SU-DHL-6 (cell line): ENCODE measurements at regions not wholly inside any gene's neighbourhood (a gene's known extent, or its start where the extent isn't known, plus 50 kb on each side); places are given as distances from the start of the nearest gene placed in this dataset.

Experiments used
- H2AFZ ChIP-seq: fragments of 200-600 bp; sonication (generic); 2 replicates; pipeline ENCODE4 v1.6.1; 2014; ENCODE audit warnings: low read depth, mild to moderate bottlenecking, moderate library complexity, mixed read lengths, antibody characterized with exemption, low read length; ENCODE audit not compliant: severe bottlenecking
- H3F3A ChIP-seq: fragments of 200-600 bp; shearing (Covaris generic); 2 replicates; pipeline ENCODE4 v1.6.0; 2016; ENCODE audit warnings: antibody characterized with exemption, mild to moderate bottlenecking; ENCODE audit not compliant: insufficient read depth
- H3K27ac ChIP-seq: fragments of 200-600 bp; sonication (generic); 2 replicates; pipeline ENCODE4 v1.5.1; 2016; ENCODE audit warnings: low read depth, mild to moderate bottlenecking, low read length, moderate library complexity, mixed read lengths
- H3K27me3 ChIP-seq: fragments of 200-600 bp; sonication (generic), shearing (Covaris generic); 2 replicates; pipeline ENCODE4 v1.6.0; 2014; ENCODE audit warnings: mild to moderate bottlenecking, low read length
- H3K36me3 ChIP-seq: fragments of 200-600 bp; sonication (generic); 2 replicates; pipeline ENCODE4 v1.6.1; 2014; ENCODE audit warnings: mild to moderate bottlenecking, low read length, mixed read lengths
- H3K4me2 ChIP-seq: fragments of 300-600, 200-600 bp; shearing (Covaris generic), sonication (generic); 2 replicates; pipeline ENCODE4 v1.6.0; 2014; ENCODE audit warnings: low read length, low read depth, mild to moderate bottlenecking; ENCODE audit not compliant: poor library complexity, severe bottlenecking
- H3K4me3 ChIP-seq: fragments of 200-600 bp; sonication (generic); 2 replicates; pipeline ENCODE4 v1.5.1; 2014; ENCODE audit warnings: antibody characterized with exemption, low read length, mild to moderate bottlenecking, mixed read lengths; ENCODE audit not compliant: insufficient read depth, poor library complexity, severe bottlenecking
- H3K79me2 ChIP-seq: fragments of 200-600 bp; sonication (generic); 2 replicates; pipeline ENCODE4 v1.6.1; 2014; ENCODE audit warnings: mild to moderate bottlenecking, low read length, moderate library complexity; ENCODE audit not compliant: insufficient read depth
- H3K9ac ChIP-seq: fragments of 200-600 bp; sonication (generic); 2 replicates; pipeline ENCODE4 v1.7.0; 2014; ENCODE audit warnings: mild to moderate bottlenecking, low read length
- H3K9me2 ChIP-seq: fragments of 200-600 bp; sonication (generic); replicated peaks from 2 replicates; pipeline ENCODE4 v1.6.1; 2014; ENCODE audit warnings: low read length; ENCODE audit not compliant: insufficient read depth
- H3K9me3 ChIP-seq: fragments of 200-600 bp; sonication (generic); 2 replicates; pipeline ENCODE4 v1.6.1; 2014; ENCODE audit warnings: low read length, mixed read lengths; ENCODE audit not compliant: insufficient read depth
- H4K20me1 ChIP-seq: fragments of 200-600 bp; sonication (generic); 2 replicates; pipeline ENCODE4 v1.6.1; 2014; ENCODE audit warnings: low read depth, mild to moderate bottlenecking, antibody characterized with exemption, low read length, moderate library complexity, mixed read lengths
- CTCF ChIP-seq: fragments of 200-600 bp; sonication (generic); IDR thresholded peaks from one replicate; pipeline ENCODE4 v1.5.1; 2017; ENCODE audit warnings: antibody characterized with exemption, mild to moderate bottlenecking, low read length, moderate library complexity; ENCODE audit not compliant: insufficient read depth, poor library complexity, severe bottlenecking
- EZH2phosphoT487 ChIP-seq: fragments of 200-600 bp; sonication (generic), shearing (Covaris generic); conservative IDR thresholded peaks from 2 replicates; pipeline ENCODE4 v1.6.1; 2018; ENCODE audit warnings: mild to moderate bottlenecking, antibody characterized with exemption, low read length, moderate library complexity, mixed read lengths

GRCh38 chr18:68418881-68419280 lies 296.0 kb downstream of the TMX3 start:
- no peak overlapping the region for H3K27ac ChIP-seq
- TF ChIP-seq CTCF = no peak
- TF ChIP-seq EZH2phosphoT487 = no peak
- H3K9me2 ChIP-seq = no peaks in the 10 kb centered on the region

GRCh38 chr18:68418226-68418868 lies 296.6 kb downstream of the TMX3 start:
- no peak overlapping the region for H2AFZ ChIP-seq
- no peak overlapping the region for H3K4me3 ChIP-seq
- no peaks in the 10 kb centered on the region for H3F3A ChIP-seq
- no peak overlapping the region for H3K27ac ChIP-seq
- no peak overlapping the region for H3K4me2 ChIP-seq
- no peaks in the 10 kb centered on the region for H3K27me3 ChIP-seq
- no peak for TF ChIP-seq EZH2phosphoT487
- TF ChIP-seq CTCF = no peak
- H4K20me1 ChIP-seq = no peaks in the 10 kb centered on the region
- H3K9me2 ChIP-seq = no peaks in the 10 kb centered on the region
- no peak overlapping the region for H3K9ac ChIP-seq
- no peaks in the 10 kb centered on the region for H3K79me2 ChIP-seq
- no peaks in the 10 kb centered on the region for H3K9me3 ChIP-seq
- no peaks in the 10 kb centered on the region for H3K36me3 ChIP-seq

More at GRCh38 chr18:68418881-68419280, 296.0 kb downstream of the TMX3 start:
- Histone ChIP-seq H3K9me3 (no peaks in the 10 kb centered on the region), H3K9ac (no peak overlapping the region), H3K4me2 (no peak overlapping the region), H4K20me1 (no peaks in the 10 kb centered on the region), H3K27me3 (no peaks in the 10 kb centered on the region), H3K79me2 (no peaks in the 10 kb centered on the region), H3K36me3 (no peaks in the 10 kb centered on the region), H3F3A (no peaks in the 10 kb centered on the region), H3K4me3 (no peak overlapping the region), H2AFZ (no peak overlapping the region)

- Histone ChIP-seq H3K79me2 (no peaks in the 10 kb centered on the region), H3K9ac (no peak overlapping the region), H2AFZ (no peak overlapping the region), H3K27me3 (no peaks in the 10 kb centered on the region), H3K36me3 (no peaks in the 10 kb centered on the region), H3K9me2 (no peaks in the 10 kb centered on the region), H3K9me3 (no peaks in the 10 kb centered on the region), H3F3A (no peaks in the 10 kb centered on the region), H3K4me3 (no peak overlapping the region), H4K20me1 (no peaks in the 10 kb centered on the region), H3K4me2 (no peak overlapping the region), H3K27ac (no peak overlapping the region)
- no peak for TF ChIP-seq CTCF
- TF ChIP-seq EZH2phosphoT487 = no peak
These were observed 297.1 kb downstream of the TMX3 start for GRCh38 chr18:68417826-68418225.
